GM23248 (cell line): ENCODE measurements at regions not wholly inside any gene's neighbourhood (a gene's known extent, or its start where the extent isn't known, plus 50 kb on each side); places are given as distances from the start of the nearest gene placed in this dataset.

Experiments
- EZH2 ChIP-seq: fragments of 200-600 bp; sonication (generic); IDR thresholded peaks from 2 replicates; pipeline ENCODE4 v1.6.1; 2018; ENCODE audit warnings: antibody characterized with exemption, mild to moderate bottlenecking; ENCODE audit not compliant: insufficient read depth, poor library complexity, severe bottlenecking
- EZH2phosphoT487 ChIP-seq: fragments of 200-600 bp; sonication (generic); IDR thresholded peaks from 2 replicates; pipeline ENCODE4 v1.6.1; 2018; ENCODE audit warnings: antibody characterized with exemption, moderate library complexity, mild to moderate bottlenecking, low read depth; ENCODE audit not compliant: insufficient read depth

- TF ChIP-seq EZH2 (no peak), EZH2phosphoT487 (no peak)
These were observed 210.1 kb upstream of the ZNF608 start for GRCh38 chr5:124956471-124957029.
